H9 (cell line): ENCODE measurements at regions not wholly inside any gene's neighbourhood (a gene's known extent, or its start where the extent isn't known, plus 50 kb on each side); places are given as distances from the start of the nearest gene placed in this dataset.
"Not testable (repeated sequence)": the region's sequence is repeated elsewhere in the genome, so short reads cannot be mapped to it uniquely, and the experiment has no call there.

Experiments
- DNase-seq: peaks from one replicate; pipeline ENCODE4 v3.0.0-alpha.2; 2017
- H2AFZ ChIP-seq: one replicate; pipeline ENCODE4 v1.6.1; 2013; ENCODE audit warnings: mild to moderate bottlenecking, low read length, control low read depth, moderate library complexity
- H2AK5ac ChIP-seq: 2 replicates; pipeline ENCODE4 v1.6.1; 2013; ENCODE audit warnings: low read length, control low read depth, mixed read lengths; ENCODE audit not compliant: insufficient read length
- H2BK120ac ChIP-seq: one replicate; pipeline ENCODE4 v1.6.1; 2013; ENCODE audit warnings: low read depth, mild to moderate bottlenecking, low read length, control low read depth, inconsistent platforms; ENCODE audit not compliant: poor library complexity, severe bottlenecking
- H2BK12ac ChIP-seq: 2 replicates; pipeline ENCODE4 v1.6.1; 2013; ENCODE audit warnings: low read length, control low read depth, mixed read lengths, low read depth; ENCODE audit not compliant: insufficient read length
- H2BK15ac ChIP-seq: 2 replicates; pipeline ENCODE4 v1.6.1; 2013; ENCODE audit warnings: low read depth, low read length, control low read depth
- H2BK20ac ChIP-seq: one replicate; pipeline ENCODE4 v1.6.1; 2013; ENCODE audit warnings: low read depth, mild to moderate bottlenecking, low read length, control low read depth, inconsistent platforms; ENCODE audit not compliant: poor library complexity, severe bottlenecking
- H2BK5ac ChIP-seq: 2 replicates; pipeline ENCODE4 v1.6.1; 2013; ENCODE audit warnings: low read length, control low read depth, mixed read lengths; ENCODE audit not compliant: insufficient read length
- H3K14ac ChIP-seq: 2 replicates; pipeline ENCODE4 v1.6.1; 2013; ENCODE audit warnings: low read length, control low read depth; ENCODE audit not compliant: insufficient read depth
- H3K18ac ChIP-seq: 2 replicates; pipeline ENCODE4 v1.6.1; 2013; ENCODE audit warnings: low read depth, mild to moderate bottlenecking, mixed read lengths, low read length, control low read depth; ENCODE audit not compliant: insufficient read length
- H3K23ac ChIP-seq: 2 replicates; pipeline ENCODE4 v1.6.1; 2013; ENCODE audit warnings: low read length, control low read depth, mixed read lengths, low read depth; ENCODE audit not compliant: insufficient read length
- H3K23me2 ChIP-seq: 2 replicates; pipeline ENCODE4 v1.6.1; 2013; ENCODE audit warnings: low read depth, mild to moderate bottlenecking, mixed read lengths, low read length, control low read depth; ENCODE audit not compliant: insufficient read length, poor library complexity, severe bottlenecking
- H3K27ac ChIP-seq: 2 replicates; pipeline ENCODE4 v1.5.1; 2013; ENCODE audit warnings: low read length, control low read depth, mixed read lengths, low read depth; ENCODE audit not compliant: insufficient read length
- H3K27me3 ChIP-seq: 2 replicates; pipeline ENCODE4 v1.6.1; 2013; ENCODE audit warnings: low read length, control low read depth, inconsistent platforms; ENCODE audit not compliant: insufficient read depth
- H3K4ac ChIP-seq: 2 replicates; pipeline ENCODE4 v1.6.1; 2013; ENCODE audit warnings: low read depth, mild to moderate bottlenecking, control low read depth, inconsistent platforms, low read length, moderate library complexity
- H3K4me1 ChIP-seq: 2 replicates; pipeline ENCODE4 v1.6.1; 2013; ENCODE audit warnings: low read length, control low read depth, inconsistent platforms; ENCODE audit not compliant: insufficient read depth
- H3K4me2 ChIP-seq: 2 replicates; pipeline ENCODE4 v1.6.1; 2013; ENCODE audit warnings: low read length, control low read depth, mixed read lengths; ENCODE audit not compliant: insufficient read length, insufficient read depth
- H3K56ac ChIP-seq: 2 replicates; pipeline ENCODE4 v1.6.1; 2013; ENCODE audit warnings: low read depth, mild to moderate bottlenecking, mixed read lengths, low read length, control low read depth; ENCODE audit not compliant: insufficient read length
- H3K79me1 ChIP-seq: 2 replicates; pipeline ENCODE4 v1.6.1; 2013; ENCODE audit warnings: low read depth, mild to moderate bottlenecking, moderate library complexity, low read length, control low read depth, inconsistent platforms; ENCODE audit not compliant: insufficient read depth, poor library complexity, severe bottlenecking
- H3K79me2 ChIP-seq: 2 replicates; pipeline ENCODE4 v1.6.1; 2013; ENCODE audit warnings: low read length, control low read depth, inconsistent platforms; ENCODE audit not compliant: insufficient read depth
- H3K9ac ChIP-seq: 2 replicates; pipeline ENCODE4 v1.6.1; 2013; ENCODE audit warnings: low read length, control low read depth, mixed read lengths; ENCODE audit not compliant: insufficient read length; ENCODE audit errors: extremely low read depth
- H3K9me3 ChIP-seq: one replicate; pipeline ENCODE4 v1.6.1; 2013; ENCODE audit warnings: low read depth, low read length, inconsistent platforms; ENCODE audit not compliant: control insufficient read depth
- H3T11ph ChIP-seq: one replicate; pipeline ENCODE4 v1.6.1; 2013; ENCODE audit warnings: mild to moderate bottlenecking, low read length, control low read depth, inconsistent platforms
- H4K20me1 ChIP-seq: one replicate; pipeline ENCODE4 v1.6.1; 2013; ENCODE audit not compliant: control insufficient read depth, insufficient read length, insufficient read depth
- H4K5ac ChIP-seq: 2 replicates; pipeline ENCODE4 v1.6.1; 2013; ENCODE audit warnings: low read depth, mild to moderate bottlenecking, mixed read lengths, low read length, control low read depth; ENCODE audit not compliant: insufficient read length
- H4K8ac ChIP-seq: replicated peaks from 2 replicates; pipeline ENCODE4 v1.6.1; 2013; ENCODE audit warnings: low read length, control low read depth, mixed read lengths, low read depth; ENCODE audit not compliant: insufficient read length
- H4K91ac ChIP-seq: 2 replicates; pipeline ENCODE4 v1.6.1; 2013; ENCODE audit warnings: low read depth, mild to moderate bottlenecking, moderate library complexity, mixed read lengths, low read length, control low read depth; ENCODE audit not compliant: insufficient read length
- H3K27ac Mint-ChIP-seq, 3 experiments: 2 replicates in 2 of 3; 3 replicates in 1 of 3; pipeline ENCODE4 v1.8.0; 2020 to 2021; ENCODE audit warnings: mixed read lengths in 3 of 3, mild to moderate bottlenecking in 1 of 3, moderate library complexity in 1 of 3
- H3K27me3 Mint-ChIP-seq: 2 replicates; pipeline ENCODE4 v1.8.0; 2021; ENCODE audit warnings: low read depth, mild to moderate bottlenecking, moderate library complexity, mixed read lengths
- H3K36me3 Mint-ChIP-seq, 3 experiments: 2 replicates in 2 of 3; 3 replicates in 1 of 3; pipeline ENCODE4 v1.8.0; 2020 to 2021; ENCODE audit warnings: low read depth in 3 of 3, mixed read lengths in 3 of 3; ENCODE audit not compliant: insufficient read depth in 1 of 3
- H3K4me1 Mint-ChIP-seq, 2 experiments: 2 replicates each; pipeline ENCODE4 v1.8.0; 2020; ENCODE audit warnings: mixed read lengths in 2 of 2
- H3K4me3 Mint-ChIP-seq, 2 experiments: 2 replicates in 1 of 2; 3 replicates in 1 of 2; pipeline ENCODE4 v1.8.0; 2020 to 2021; ENCODE audit warnings: mild to moderate bottlenecking in 2 of 2, mixed read lengths in 2 of 2, moderate library complexity in 1 of 2
- H3K9me3 Mint-ChIP-seq, 2 experiments: 2 replicates in 1 of 2; 3 replicates in 1 of 2; pipeline ENCODE4 v1.8.0; 2020; ENCODE audit warnings: mild to moderate bottlenecking in 2 of 2, mixed read lengths in 2 of 2, moderate library complexity in 1 of 2
- CTCF ChIP-seq: fragments of 200-600 bp; sonication (generic); conservative IDR thresholded peaks from 3 replicates; pipeline ENCODE4 v1.8.0; 2021; ENCODE audit warnings: antibody characterized with exemption, mild to moderate bottlenecking
- WGBS: extraction: QIAGEN DNeasy Blood & Tissue Kit; methylation state at CpG from one replicate; pipeline ENCODE4 v1.1.7; 2013; ENCODE audit warnings: missing lambda C conversion rate, low lambda C conversion rate, mixed read lengths; ENCODE audit not compliant: insufficient read length; ENCODE audit errors: extremely low coverage; 5-methylcytosine and 5-hydroxymethylcytosine counted together

GRCh38 chr20:47441774-47442150, 59.9 kb upstream of the NCOA3 start:
- Histone ChIP-seq H2AFZ (no peak overlapping the region), H2BK15ac (no peak overlapping the region), H3K14ac (no peak overlapping the region), H3K27me3 (no peaks in the 10 kb centered on the region), H3K4me1 (no peaks in the 10 kb centered on the region), H2BK12ac (no peak overlapping the region), H2BK120ac (no peak overlapping the region), H3K9me3 (no peaks in the 10 kb centered on the region), H3K4me2 (no peak overlapping the region), H3K56ac (no peak overlapping the region), H3K9ac (no peak overlapping the region), H3K79me1 (no peaks in the 10 kb centered on the region), H4K5ac (no peak overlapping the region), H3K18ac (no peak overlapping the region), H3K23me2 (no peaks in the 10 kb centered on the region), H3K79me2 (no peaks in the 10 kb centered on the region), H2AK5ac (no peak overlapping the region), H3K4ac (no peak overlapping the region), H2BK20ac (no peak overlapping the region), H4K20me1 (no peaks in the 10 kb centered on the region), H2BK5ac (no peak overlapping the region), H3T11ph (no peak overlapping the region), H4K8ac (no peak overlapping the region), H4K91ac (no peak overlapping the region), H3K27ac (no peak overlapping the region), H3K23ac (no peak overlapping the region)
- H3K9me3 Mint-ChIP-seq, result no peaks in the 10 kb centered on the region
- no peak overlapping the region for H3K4me3 Mint-ChIP-seq
- H3K27ac Mint-ChIP-seq, result no peak overlapping the region
- no peaks in the 10 kb centered on the region; the same call in none of the 2 replicates for H3K27me3 Mint-ChIP-seq
- no peaks in the 10 kb centered on the region for H3K36me3 Mint-ChIP-seq
- WGBS, result no CpG with 5 or more reads among the region's 4 CpGs
- peaks cover 3 to 4% of the 10 kb centered on the region in 2 experiments; a peak in 3 of 4 replicates for H3K4me1 Mint-ChIP-seq
- DNase-seq, result no peak
- TF ChIP-seq CTCF, result no peak

- no CpG with 5 or more reads among the region's 9 CpGs for WGBS
- H4K20me1 ChIP-seq, H3K4me1 ChIP-seq, H2BK15ac ChIP-seq, H4K5ac ChIP-seq, H3K79me1 ChIP-seq, H2BK120ac ChIP-seq, H2BK12ac ChIP-seq, H2BK5ac ChIP-seq, H3K18ac ChIP-seq, H3K4me3 Mint-ChIP-seq, H3K14ac ChIP-seq, H3K23ac ChIP-seq, H3K27ac ChIP-seq, H3K27me3 Mint-ChIP-seq, H3K27me3 ChIP-seq, H2AK5ac ChIP-seq, H3K27ac Mint-ChIP-seq, DNase-seq, H3K79me2 ChIP-seq, H3K4me1 Mint-ChIP-seq, H3K9me3 Mint-ChIP-seq, H3T11ph ChIP-seq, H3K36me3 Mint-ChIP-seq, H3K9me3 ChIP-seq, H3K9ac ChIP-seq, H2AFZ ChIP-seq, H3K23me2 ChIP-seq, H4K8ac ChIP-seq, H4K91ac ChIP-seq, H3K56ac ChIP-seq, H2BK20ac ChIP-seq, H3K4me2 ChIP-seq, H3K4ac ChIP-seq: not testable (repeated sequence)
Measured at GRCh38 chr20:47443060-47443459, 58.6 kb upstream of the NCOA3 start.
